ENCODE measurements at regions not wholly inside any gene's neighbourhood (a gene's known extent, or its start where the extent isn't known, plus 50 kb on each side); places are given as distances from the start of the nearest gene placed in this dataset.
A peak's percentile ranks its signal among the peaks of the same experiment; 100 is the strongest.

- Histone ChIP-seq H3K36me3 (no peaks in the 10 kb centered on the region), H3K4me3 (no peak overlapping the region), H3K4me1 (no peaks in the 10 kb centered on the region), H3K9me3 (no peaks in the 10 kb centered on the region), H3K27ac (no peak overlapping the region), H3K27me3 (no peaks in the 10 kb centered on the region)
- ATAC-seq: no peak
- TF ChIP-seq CTCF (IDR thresholded peaks at IDR 0.05): no peak
- intact Hi-C loops (cut with DNase I): no loop called here
- DNase-seq: no peak
Observed at GRCh38 chr5:61951295-61951694, 354.7 kb upstream of the KIF2A start.

GRCh38 chr5:61953913-61954312 lies 352.1 kb upstream of the KIF2A start:
- DNase-seq: no peak
- ATAC-seq: no peak
- no peaks in the 10 kb centered on the region for H3K9me3 ChIP-seq
- no peaks in the 10 kb centered on the region for H3K4me1 ChIP-seq
- intact Hi-C loops (cut with DNase I): no loop called here
- H3K4me3 ChIP-seq: no peak overlapping the region
- H3K27ac ChIP-seq: no peak overlapping the region
- no peaks in the 10 kb centered on the region for H3K27me3 ChIP-seq
- no peaks in the 10 kb centered on the region for H3K36me3 ChIP-seq
- no peak for TF ChIP-seq CTCF (IDR thresholded peaks at IDR 0.05)

- DNase-seq: no peak
- intact Hi-C loops (cut with DNase I): no loop called here
- Histone ChIP-seq H3K36me3 (no peaks in the 10 kb centered on the region), H3K4me1 (no peaks in the 10 kb centered on the region), H3K4me3 (no peak overlapping the region), H3K27me3 (no peaks in the 10 kb centered on the region), H3K9me3 (no peaks in the 10 kb centered on the region), H3K27ac (no peak overlapping the region)
- no peak for TF ChIP-seq CTCF (IDR thresholded peaks at IDR 0.05)
- ATAC-seq: peak; percentile 21
Observed at GRCh38 chr5:61964201-61964600, 341.8 kb upstream of the KIF2A start.

GRCh38 chr5:61965069-61965468 lies 340.9 kb upstream of the KIF2A start:
- Histone ChIP-seq H3K27me3 (no peaks in the 10 kb centered on the region), H3K9me3 (no peaks in the 10 kb centered on the region), H3K4me1 (no peaks in the 10 kb centered on the region), H3K4me3 (no peak overlapping the region), H3K27ac (no peak overlapping the region), H3K36me3 (no peaks in the 10 kb centered on the region)
- ATAC-seq (peak; percentile 41), DNase-seq (peak in 1 of 4 donors; percentile 11)
- intact Hi-C loops (cut with DNase I): no loop called here
- no peak for TF ChIP-seq CTCF (IDR thresholded peaks at IDR 0.05)

- no peaks in the 10 kb centered on the region for H3K9me3 ChIP-seq
- H3K4me3 ChIP-seq: no peak overlapping the region
- no peak overlapping the region for H3K27ac ChIP-seq
- no peaks in the 10 kb centered on the region for H3K36me3 ChIP-seq
- TF ChIP-seq CTCF (IDR thresholded peaks at IDR 0.05): no peak
- DNase-seq (no peak), ATAC-seq (peak; percentile 67)
- intact Hi-C loops (cut with DNase I): no loop called here
- no peaks in the 10 kb centered on the region for H3K27me3 ChIP-seq
- H3K4me1 ChIP-seq: no peaks in the 10 kb centered on the region
Observed at GRCh38 chr5:61965490-61965889, 340.5 kb upstream of the KIF2A start.
